GM12878 (cell line): ENCODE measurements at regions not wholly inside any gene's neighbourhood (a gene's known extent, or its start where the extent isn't known, plus 50 kb on each side); places are given as distances from the start of the nearest gene placed in this dataset.

Source experiments
- ATAC-seq: fragments of 200-7000 bp; cut with Tn5 transposase; 3 replicates; pipeline ENCODE4 v1.9.1; 2020; ENCODE audit warnings: mild to moderate bottlenecking, moderate library complexity
- BruUV-seq: library from RNA; stranded (reverse); fragments of 400-500 nt; replicated peaks from 2 replicates; lab custom pipeline; 2021; lab: Mats Ljungman, UMichigan
- CTCF ChIA-PET: fragments of 300-600 bp; sonication (Branson Sonifier 250); formaldehyde crosslinking; extraction: SDS; loops from one replicate; lab custom pipeline; 2021; ENCODE audit warnings: inconsistent platforms; lab: Yijun Ruan, JAX
- POLR2A ChIA-PET: fragments of 350-600 bp; formaldehyde crosslinking; extraction: SDS; loops from one replicate; lab custom pipeline; 2021; ENCODE audit warnings: inconsistent platforms; lab: Charles Lee
- RAD21 ChIA-PET: fragments of 300-600 bp; sonication (Branson Sonifier 250); formaldehyde crosslinking; loops from one replicate; lab custom pipeline; 2023; ENCODE audit warnings: antibody characterized with exemption; ENCODE audit not compliant: unreplicated experiment; lab: Charles Lee
- SMC1A ChIA-PET: fragments of 300-600 bp; sonication (Branson Sonifier 250); formaldehyde crosslinking; loops from one replicate; lab custom pipeline; 2023; ENCODE audit not compliant: unreplicated experiment, uncharacterized antibody; lab: Charles Lee
- DNase-seq: peaks from one replicate; pipeline ENCODE4 v3.0.0-alpha.2; 2011; ENCODE audit warnings: low read depth, low spot score
- FAIRE-seq: peaks from 3 replicates; lab custom pipeline; 2011; peaks lifted over from hg19 to GRCh38; lab: Jason Lieb, UNC
- H2AFZ ChIP-seq: 2 replicates; pipeline ENCODE4 v1.6.0; 2011; ENCODE audit warnings: low read depth, low read length, control low read depth; ENCODE audit not compliant: control insufficient read depth
- H3K27ac ChIP-seq: 2 replicates; pipeline ENCODE4 v1.5.1; 2011; ENCODE audit warnings: control low read depth; ENCODE audit not compliant: control insufficient read depth, insufficient read depth
- H3K27me3 ChIP-seq, 2 experiments: replicated peaks in 1 of 2; 2 replicates each; pipeline versions ENCODE4 v1.6.0 to v1.6.1; 2011; ENCODE audit warnings: low read length in 1 of 2; ENCODE audit not compliant: control insufficient read depth in 2 of 2, insufficient read depth in 2 of 2
- H3K36me3 ChIP-seq, 2 experiments: 2 replicates each; pipeline ENCODE4 v1.5.1; 2011; ENCODE audit warnings: low read length in 1 of 2; ENCODE audit not compliant: control insufficient read depth in 2 of 2, insufficient read depth in 2 of 2
- H3K4me1 ChIP-seq: 2 replicates; pipeline ENCODE4 v1.6.1; 2011; ENCODE audit warnings: mild to moderate bottlenecking, low read length, moderate library complexity, mixed read lengths; ENCODE audit not compliant: control insufficient read depth, insufficient read depth
- H3K4me2 ChIP-seq: 2 replicates; pipeline ENCODE4 v1.6.0; 2011; ENCODE audit warnings: control low read depth; ENCODE audit not compliant: control insufficient read depth, insufficient read depth
- H3K4me3 ChIP-seq: fragments of 200-600 bp; sonication (generic); 2 replicates; pipeline ENCODE4 v1.5.1; 2016
- H3K79me2 ChIP-seq: 2 replicates; pipeline ENCODE4 v1.6.0; 2011; ENCODE audit warnings: low read length; ENCODE audit not compliant: control insufficient read depth, insufficient read depth
- H3K9ac ChIP-seq: 2 replicates; pipeline ENCODE4 v1.8.0; 2011; ENCODE audit warnings: low read length, control low read depth, mixed read lengths; ENCODE audit not compliant: control insufficient read depth, insufficient read depth
- H3K9me3 ChIP-seq: replicated peaks from 3 replicates; pipeline ENCODE4 v1.5.1; 2011; ENCODE audit warnings: mild to moderate bottlenecking, low read length; ENCODE audit not compliant: control insufficient read depth, insufficient read depth
- H4K20me1 ChIP-seq: 2 replicates; pipeline ENCODE4 v1.6.0; 2011; ENCODE audit not compliant: control insufficient read depth, insufficient read depth
- BHLHE40 ChIP-seq, 2 experiments: fragments of 450-650 bp in 1 of 2; IDR thresholded peaks; 2 replicates each; pipeline ENCODE4 v1.6.1; 2011 to 2017; ENCODE audit warnings: low read depth in 2 of 2, borderline replicate concordance in 1 of 2, improper control_type of control experiment in 1 of 2, low read length in 1 of 2, mild to moderate bottlenecking in 1 of 2
- ETV6 ChIP-seq, 2 experiments: fragments of 450-650 bp in 1 of 2; IDR thresholded peaks in 1 of 2; conservative IDR thresholded peaks in 1 of 2; 2 replicates each; pipeline ENCODE4 v1.6.1; 2014; ENCODE audit warnings: antibody characterized with exemption in 1 of 2, borderline replicate concordance in 1 of 2, low read depth in 1 of 2, mild to moderate bottlenecking in 1 of 2, moderate library complexity in 1 of 2
- WGBS: methylation state at CpG from one replicate; pipeline ENCODE4 v1.1.6; 2016; ENCODE audit warnings: low lambda C conversion rate; ENCODE audit not compliant: insufficient replicate concordance, insufficient coverage; ENCODE audit errors: missing lambda C conversion rate; 5-methylcytosine and 5-hydroxymethylcytosine counted together
- in situ Hi-C: fragments of 300-500 bp; cut with MboI; formaldehyde crosslinking; loops from 9 replicates; pipeline ENCODE4 v1.14.3; 2018; ENCODE audit warnings: mixed read lengths
- intact Hi-C: fragments of 100-400 bp; cut with micrococcal nuclease; formaldehyde crosslinking; loops from one replicate; pipeline ENCODE4 v1.14.2; 2022; ENCODE audit not compliant: unreplicated experiment
- TF ChIP-seq, protein P1 (sequence below): fragments of 450-650 bp; IDR thresholded peaks from 2 replicates; pipeline ENCODE4 v1.6.1; 2017; ENCODE audit warnings: mild to moderate bottlenecking, moderate library complexity
- TF ChIP-seq, protein P2 (sequence below): fragments of 450-650 bp; IDR thresholded peaks from 2 replicates; pipeline ENCODE4 v1.6.1; 2016; ENCODE audit warnings: mild to moderate bottlenecking, moderate library complexity, borderline replicate concordance
- TF ChIP-seq, protein P3 (sequence below): IDR thresholded peaks from 2 replicates; pipeline ENCODE4 v1.6.1; 2011; ENCODE audit warnings: low read depth, low read length, improper control_type of control experiment, borderline replicate concordance

DNA sequence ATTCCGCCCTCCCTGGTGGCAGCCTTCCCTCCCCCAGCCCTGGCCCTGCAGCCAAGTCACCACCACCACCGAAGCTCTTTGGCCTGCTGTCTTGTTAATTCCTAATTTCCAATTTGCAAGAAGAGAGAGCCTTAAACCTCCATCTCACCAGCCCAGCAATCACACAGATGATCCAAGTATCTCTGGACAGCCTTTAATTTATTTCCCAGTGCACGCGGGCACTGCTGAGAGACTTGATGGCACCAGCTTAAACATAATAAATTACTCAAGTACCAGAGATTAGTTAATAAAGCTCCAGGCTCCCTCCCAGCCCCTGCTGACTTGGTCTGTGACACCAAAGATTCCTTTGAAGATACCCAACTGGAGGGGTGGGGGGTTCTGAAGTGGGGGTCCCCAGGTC lies 494.7 kb downstream of the BUD13 start:
- Histone ChIP-seq H3K4me2 (no peak overlapping the region), H3K9me3 (no peaks in the 10 kb centered on the region), H3K4me1 (no peaks in the 10 kb centered on the region), H3K4me3 (no peak overlapping the region), H3K9ac (no peak overlapping the region), H2AFZ (no peak overlapping the region), H3K36me3 (no peaks in the 10 kb centered on the region), H4K20me1 (no peaks in the 10 kb centered on the region), H3K27me3 (no peaks in the 10 kb centered on the region; a peak in 1 of 4 replicates), H3K27ac (no peak overlapping the region), H3K79me2 (no peaks in the 10 kb centered on the region)
- DNase-seq, result no peak
- TF ChIP-seq BHLHE40 (IDR thresholded peaks at IDR 0.05; ENCODE audit: borderline replicate concordance in 1 of 2, low read depth in 2 of 2, low read length in 1 of 2) (no peak), ETV6 (conservative IDR thresholded peaks at IDR 0.05 in 1 of 2, IDR thresholded peaks at IDR 0.05 in 1 of 2; ENCODE audit: borderline replicate concordance in 1 of 2, low read depth in 1 of 2) (no peak)
- TF ChIP-seq, protein P1, sequence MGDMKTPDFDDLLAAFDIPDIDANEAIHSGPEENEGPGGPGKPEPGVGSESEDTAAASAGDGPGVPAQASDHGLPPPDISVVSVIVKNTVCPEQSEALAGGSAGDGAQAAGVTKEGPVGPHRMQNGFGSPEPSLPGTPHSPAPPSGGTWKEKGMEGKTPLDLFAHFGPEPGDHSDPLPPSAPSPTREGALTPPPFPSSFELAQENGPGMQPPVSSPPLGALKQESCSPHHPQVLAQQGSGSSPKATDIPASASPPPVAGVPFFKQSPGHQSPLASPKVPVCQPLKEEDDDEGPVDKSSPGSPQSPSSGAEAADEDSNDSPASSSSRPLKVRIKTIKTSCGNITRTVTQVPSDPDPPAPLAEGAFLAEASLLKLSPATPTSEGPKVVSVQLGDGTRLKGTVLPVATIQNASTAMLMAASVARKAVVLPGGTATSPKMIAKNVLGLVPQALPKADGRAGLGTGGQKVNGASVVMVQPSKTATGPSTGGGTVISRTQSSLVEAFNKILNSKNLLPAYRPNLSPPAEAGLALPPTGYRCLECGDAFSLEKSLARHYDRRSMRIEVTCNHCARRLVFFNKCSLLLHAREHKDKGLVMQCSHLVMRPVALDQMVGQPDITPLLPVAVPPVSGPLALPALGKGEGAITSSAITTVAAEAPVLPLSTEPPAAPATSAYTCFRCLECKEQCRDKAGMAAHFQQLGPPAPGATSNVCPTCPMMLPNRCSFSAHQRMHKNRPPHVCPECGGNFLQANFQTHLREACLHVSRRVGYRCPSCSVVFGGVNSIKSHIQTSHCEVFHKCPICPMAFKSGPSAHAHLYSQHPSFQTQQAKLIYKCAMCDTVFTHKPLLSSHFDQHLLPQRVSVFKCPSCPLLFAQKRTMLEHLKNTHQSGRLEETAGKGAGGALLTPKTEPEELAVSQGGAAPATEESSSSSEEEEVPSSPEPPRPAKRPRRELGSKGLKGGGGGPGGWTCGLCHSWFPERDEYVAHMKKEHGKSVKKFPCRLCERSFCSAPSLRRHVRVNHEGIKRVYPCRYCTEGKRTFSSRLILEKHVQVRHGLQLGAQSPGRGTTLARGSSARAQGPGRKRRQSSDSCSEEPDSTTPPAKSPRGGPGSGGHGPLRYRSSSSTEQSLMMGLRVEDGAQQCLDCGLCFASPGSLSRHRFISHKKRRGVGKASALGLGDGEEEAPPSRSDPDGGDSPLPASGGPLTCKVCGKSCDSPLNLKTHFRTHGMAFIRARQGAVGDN, result no peak
- TF ChIP-seq, protein P2, sequence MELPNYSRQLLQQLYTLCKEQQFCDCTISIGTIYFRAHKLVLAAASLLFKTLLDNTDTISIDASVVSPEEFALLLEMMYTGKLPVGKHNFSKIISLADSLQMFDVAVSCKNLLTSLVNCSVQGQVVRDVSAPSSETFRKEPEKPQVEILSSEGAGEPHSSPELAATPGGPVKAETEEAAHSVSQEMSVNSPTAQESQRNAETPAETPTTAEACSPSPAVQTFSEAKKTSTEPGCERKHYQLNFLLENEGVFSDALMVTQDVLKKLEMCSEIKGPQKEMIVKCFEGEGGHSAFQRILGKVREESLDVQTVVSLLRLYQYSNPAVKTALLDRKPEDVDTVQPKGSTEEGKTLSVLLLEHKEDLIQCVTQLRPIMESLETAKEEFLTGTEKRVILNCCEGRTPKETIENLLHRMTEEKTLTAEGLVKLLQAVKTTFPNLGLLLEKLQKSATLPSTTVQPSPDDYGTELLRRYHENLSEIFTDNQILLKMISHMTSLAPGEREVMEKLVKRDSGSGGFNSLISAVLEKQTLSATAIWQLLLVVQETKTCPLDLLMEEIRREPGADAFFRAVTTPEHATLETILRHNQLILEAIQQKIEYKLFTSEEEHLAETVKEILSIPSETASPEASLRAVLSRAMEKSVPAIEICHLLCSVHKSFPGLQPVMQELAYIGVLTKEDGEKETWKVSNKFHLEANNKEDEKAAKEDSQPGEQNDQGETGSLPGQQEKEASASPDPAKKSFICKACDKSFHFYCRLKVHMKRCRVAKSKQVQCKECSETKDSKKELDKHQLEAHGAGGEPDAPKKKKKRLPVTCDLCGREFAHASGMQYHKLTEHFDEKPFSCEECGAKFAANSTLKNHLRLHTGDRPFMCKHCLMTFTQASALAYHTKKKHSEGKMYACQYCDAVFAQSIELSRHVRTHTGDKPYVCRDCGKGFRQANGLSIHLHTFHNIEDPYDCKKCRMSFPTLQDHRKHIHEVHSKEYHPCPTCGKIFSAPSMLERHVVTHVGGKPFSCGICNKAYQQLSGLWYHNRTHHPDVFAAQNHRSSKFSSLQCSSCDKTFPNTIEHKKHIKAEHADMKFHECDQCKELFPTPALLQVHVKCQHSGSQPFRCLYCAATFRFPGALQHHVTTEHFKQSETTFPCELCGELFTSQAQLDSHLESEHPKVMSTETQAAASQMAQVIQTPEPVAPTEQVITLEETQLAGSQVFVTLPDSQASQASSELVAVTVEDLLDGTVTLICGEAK, result no peak
- TF ChIP-seq, protein P3, sequence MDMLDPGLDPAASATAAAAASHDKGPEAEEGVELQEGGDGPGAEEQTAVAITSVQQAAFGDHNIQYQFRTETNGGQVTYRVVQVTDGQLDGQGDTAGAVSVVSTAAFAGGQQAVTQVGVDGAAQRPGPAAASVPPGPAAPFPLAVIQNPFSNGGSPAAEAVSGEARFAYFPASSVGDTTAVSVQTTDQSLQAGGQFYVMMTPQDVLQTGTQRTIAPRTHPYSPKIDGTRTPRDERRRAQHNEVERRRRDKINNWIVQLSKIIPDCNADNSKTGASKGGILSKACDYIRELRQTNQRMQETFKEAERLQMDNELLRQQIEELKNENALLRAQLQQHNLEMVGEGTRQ, result no peak
- no peak for FAIRE-seq
- intact Hi-C loops, result loop anchor here (5.0 to 10.0 kb wide), 4 partner anchors 286 to 753 kb away; no protein-coding TSS in a partner anchor
- POLR2A ChIA-PET, result no interaction called here
- in situ Hi-C loops, result loop anchor here (5.0 kb wide), 1 partner anchor 946 kb away; no protein-coding TSS in a partner anchor
- CTCF ChIA-PET, result interaction anchor here (1.0 kb wide), 1 partner anchor 8 kb away, joined by 3 read pairs; no protein-coding TSS in a partner anchor
- SMC1A ChIA-PET, result no interaction called here
- RAD21 ChIA-PET, result interaction anchor here (0.9 to 1.2 kb wide), 3 partner anchors 10 to 944 kb away, joined by 3 to 4 read pairs (median 4); no protein-coding TSS in a partner anchor
- no peak for ATAC-seq
- 53% methylated on average over 4 of the region's 4 CpGs for WGBS
- BruUV-seq, result no TSS peak
